ENCODE measurements at regions not wholly inside any gene's neighbourhood (a gene's known extent, or its start where the extent isn't known, plus 50 kb on each side); places are given as distances from the start of the nearest gene placed in this dataset.
"Not testable (repeated sequence)": the region's sequence is repeated elsewhere in the genome, so short reads cannot be mapped to it uniquely, and the experiment has no call there.

DNA sequence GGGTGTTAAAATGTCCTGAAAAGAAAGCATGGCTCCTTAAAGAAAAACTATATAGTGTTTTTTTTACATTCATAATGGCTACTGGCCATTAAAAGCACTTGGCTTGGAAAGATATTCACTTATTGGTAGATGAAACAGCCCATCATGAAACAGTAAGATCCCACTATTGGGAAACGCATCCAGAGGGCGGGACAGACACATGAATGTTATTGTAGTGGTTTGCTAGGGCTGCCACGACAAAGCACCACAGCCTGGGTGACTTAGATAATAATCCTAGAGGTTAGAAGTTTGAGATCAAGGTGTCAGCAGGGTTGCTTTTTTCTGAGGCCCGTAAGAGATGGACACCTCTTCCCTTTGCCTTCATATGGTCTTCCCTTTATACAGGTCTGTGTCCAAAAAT lies 139.4 kb upstream of the ANKH start:
- no peak for DNase-seq

GRCh38 chr5:15009420-15009819 lies 137.8 kb upstream of the ANKH start:
- no peak for DNase-seq

DNA sequence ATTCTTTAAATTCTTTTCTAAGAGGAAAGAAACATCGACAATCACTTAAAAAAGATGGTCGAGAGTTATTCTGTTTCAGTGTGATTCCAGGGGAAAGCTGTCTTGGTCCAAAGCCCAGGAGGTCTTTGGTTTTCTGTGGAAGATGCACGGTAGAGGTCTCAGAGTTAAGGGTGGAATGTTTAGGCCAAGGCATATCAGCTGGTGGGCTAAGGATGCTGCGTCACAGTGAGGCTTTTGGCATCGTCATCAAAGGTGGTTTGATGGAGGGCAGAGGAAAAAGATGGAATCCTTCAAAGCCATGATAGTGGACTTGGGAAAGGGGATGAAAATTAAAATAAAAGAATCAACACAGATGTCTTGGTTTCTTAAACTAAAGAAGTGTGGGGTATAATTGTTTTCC lies 137.3 kb upstream of the ANKH start:
- no peak for DNase-seq

- DNase-seq, result no peak
Measured at GRCh38 chr5:15008476-15008875, 136.9 kb upstream of the ANKH start.

DNA sequence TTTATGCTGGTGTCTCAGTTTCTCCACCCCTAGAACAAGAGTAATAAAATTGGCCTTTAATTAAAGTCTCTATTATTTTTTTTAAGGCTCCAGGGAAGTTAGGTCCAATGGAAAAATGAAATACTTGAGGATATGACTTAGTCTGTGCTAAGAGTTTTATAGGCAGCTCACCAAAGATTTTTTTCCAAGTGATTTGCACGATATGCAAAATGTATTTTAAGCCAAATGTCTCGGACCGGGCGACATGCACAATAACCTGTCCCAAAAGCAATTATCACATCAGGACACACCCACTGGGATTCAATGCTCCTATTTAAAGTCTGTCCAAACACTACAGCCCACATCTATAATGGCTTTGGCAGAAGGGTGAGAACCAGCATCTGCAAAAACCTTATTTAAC lies 136.1 kb upstream of the ANKH start:
- no peak for DNase-seq

- no peak for DNase-seq
Measured at GRCh38 chr5:15004506-15004905, 132.9 kb upstream of the ANKH start.

- DNase-seq, result peak; percentile 62
Measured at GRCh38 chr5:15003511-15003920, 131.9 kb upstream of the ANKH start.

DNA sequence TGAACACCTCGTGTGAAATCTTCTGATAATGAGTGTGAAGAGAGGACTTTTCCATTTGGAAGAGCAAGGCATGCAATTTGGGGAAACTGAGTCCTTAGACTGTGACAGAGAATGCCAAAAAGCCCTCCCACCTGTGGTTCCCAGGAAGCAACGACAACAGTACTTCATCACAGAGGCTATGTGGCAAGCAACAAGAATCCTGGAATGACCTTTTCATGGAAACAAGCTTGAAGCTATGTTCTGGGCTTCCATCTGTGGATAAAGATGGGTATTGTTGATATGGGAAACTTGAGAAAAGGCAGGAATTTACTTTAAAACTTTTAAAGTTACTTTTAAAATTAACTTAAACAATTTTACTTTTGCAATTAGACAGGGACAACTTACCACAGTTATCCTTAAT lies 131.2 kb upstream of the ANKH start:
- DNase-seq, result no peak

DNA sequence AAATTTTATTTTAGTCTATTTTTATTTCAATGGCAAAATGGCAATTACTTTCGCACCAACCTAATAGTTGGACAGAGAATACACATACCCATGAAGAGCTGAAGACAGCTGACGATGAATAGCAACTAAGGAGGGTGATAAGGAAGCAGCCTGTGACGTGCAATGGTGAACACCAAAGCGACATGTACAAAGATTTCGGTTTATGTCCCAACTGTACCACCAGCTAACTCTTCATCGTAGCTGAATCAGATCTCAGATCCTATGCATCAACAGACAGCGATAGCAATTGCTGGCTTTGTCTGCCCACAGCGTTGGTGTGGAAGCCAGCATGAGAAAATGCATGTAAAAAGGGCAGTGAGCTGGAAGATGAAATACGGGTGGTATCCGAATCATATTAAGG lies 130.6 kb upstream of the ANKH start:
- DNase-seq, result no peak

DNA sequence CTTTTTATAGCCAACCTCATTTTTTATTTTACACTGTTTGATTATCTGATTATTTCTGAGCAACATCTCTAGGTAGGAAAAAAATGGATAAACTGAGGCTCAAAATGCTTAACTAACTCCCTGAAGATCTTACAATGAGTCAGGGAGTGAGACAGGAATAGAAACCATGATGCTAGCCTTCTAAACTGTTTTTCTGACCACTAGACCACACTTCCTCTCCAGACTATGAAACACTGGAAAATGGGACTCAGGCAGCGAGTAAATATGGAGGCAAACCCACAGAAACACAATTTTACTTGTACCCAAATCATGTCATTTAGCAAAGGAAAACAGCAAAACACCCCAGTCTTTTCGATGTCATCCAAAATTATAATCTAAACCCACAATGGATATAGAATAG lies 129.9 kb upstream of the ANKH start:
- DNase-seq, result no peak

DNA sequence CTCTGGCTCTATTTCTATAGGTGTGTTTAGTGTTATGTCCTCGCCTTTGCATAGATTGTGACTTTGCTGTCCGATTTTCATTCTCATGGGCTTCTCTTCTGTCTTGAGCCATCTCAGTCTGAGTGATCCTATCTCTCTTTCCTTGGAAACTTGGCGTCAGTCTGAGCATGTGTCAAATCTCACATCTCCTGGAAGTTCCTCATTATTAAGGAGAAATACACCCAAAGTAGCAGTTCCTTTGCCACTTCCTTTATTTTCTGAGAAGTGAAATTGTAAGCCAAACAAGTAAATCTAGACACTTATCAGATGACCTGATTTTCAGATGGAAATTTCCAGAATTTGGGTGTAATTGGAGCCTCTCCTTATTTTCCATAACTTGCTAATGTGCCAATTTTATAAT lies 126.9 kb upstream of the ANKH start:
- no peak for DNase-seq

- DNase-seq, result no peak
Measured at GRCh38 chr5:14996997-14997396, 125.4 kb upstream of the ANKH start.

DNA sequence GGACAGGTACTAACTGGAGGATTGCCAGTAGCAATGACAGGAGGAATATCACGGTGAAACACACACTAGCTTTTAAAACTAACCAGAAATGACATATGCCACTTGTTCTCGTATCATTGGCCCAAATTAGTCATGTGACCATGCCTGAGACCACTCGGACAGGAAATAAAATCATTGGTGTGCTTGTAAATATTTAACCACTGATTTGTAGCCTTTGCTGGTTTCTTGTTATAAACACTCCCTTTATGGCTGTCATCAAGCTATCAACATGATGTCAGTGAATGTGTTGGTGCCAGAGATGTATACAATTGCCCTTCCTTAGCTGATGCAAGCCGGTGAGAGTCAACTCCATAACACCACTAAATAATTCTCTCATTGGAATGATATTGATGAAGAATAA lies 123.7 kb upstream of the ANKH start:
- DNase-seq, result no peak

DNA sequence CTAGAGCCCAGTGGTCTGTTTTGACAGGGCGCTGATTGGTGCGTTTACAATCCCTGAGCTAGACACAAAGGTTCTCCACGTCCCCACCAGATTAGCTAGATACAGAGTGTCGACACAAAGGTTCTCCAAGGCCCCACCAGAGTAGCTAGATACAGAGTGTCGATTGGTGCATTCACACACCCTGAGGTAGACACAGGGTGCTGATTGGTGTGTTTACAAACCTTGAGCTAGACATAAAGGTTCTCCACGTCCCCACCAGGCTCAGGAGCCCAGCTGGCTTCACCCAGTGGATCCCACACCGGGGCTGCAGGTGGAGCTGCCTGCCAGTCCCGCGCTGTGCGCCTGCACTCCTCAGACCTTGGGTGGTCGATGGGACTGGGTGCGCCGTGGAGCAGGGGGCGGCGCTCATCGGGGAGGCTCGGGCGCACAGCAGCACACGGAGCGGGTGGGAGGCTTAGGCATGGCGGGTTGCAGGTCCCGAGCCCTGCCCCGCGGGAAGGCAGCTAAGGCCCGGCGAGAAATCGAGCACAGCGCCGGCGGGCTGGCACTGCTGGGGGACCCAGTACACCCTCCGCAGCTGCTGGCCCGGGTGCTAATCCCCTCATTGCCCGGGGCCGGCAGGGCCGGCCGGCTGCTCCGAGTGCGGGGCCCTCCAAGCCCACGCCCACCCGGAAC lies 122.0 kb upstream of the ANKH start:
- not testable (repeated sequence) for DNase-seq

- peak; percentile 60 for DNase-seq
Measured at GRCh38 chr5:14992751-14993458, 121.3 kb upstream of the ANKH start.

- DNase-seq, result no peak
Measured at GRCh38 chr5:14988223-14988622, 116.6 kb upstream of the ANKH start.

- DNase-seq, result no peak
Measured at GRCh38 chr5:14986413-14986812, 114.8 kb upstream of the ANKH start.

DNA sequence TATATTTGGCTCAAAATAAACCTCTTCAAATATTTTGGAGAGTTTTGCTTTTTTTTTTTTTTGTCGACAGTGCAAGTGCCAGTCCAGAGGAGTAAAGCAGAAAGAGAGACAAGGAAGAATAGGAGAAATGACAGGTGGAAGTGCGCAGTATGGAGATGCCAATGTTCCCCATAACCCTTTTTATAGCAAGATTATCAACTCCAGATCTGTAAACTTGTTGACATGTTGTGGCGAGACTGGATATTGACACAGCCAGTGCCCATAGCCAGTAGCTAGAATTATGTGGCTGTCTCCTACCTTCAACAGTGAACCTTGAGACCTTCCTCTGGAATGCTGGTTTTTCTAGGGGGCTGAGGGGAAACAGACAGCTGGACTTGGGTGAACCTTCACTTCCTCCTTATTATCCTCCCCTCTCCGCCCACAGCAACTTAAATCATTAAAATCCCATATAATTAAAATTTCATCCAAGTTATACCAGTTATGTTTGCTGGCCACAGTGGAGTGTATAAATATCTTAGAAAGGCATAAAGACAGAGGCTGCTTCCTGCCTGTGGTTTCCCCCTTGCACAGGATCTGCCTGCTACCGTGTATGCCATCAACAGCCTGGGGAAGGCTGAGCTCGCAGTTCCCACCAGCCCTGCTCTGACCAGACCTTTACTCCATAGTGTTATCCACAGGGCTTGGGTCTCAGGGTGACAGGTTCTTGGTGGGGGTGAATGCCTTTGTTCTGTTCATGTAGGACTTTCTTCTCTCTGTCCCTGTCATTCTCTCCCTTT lies 112.3 kb upstream of the ANKH start:
- DNase-seq, result no peak

GRCh38 chr5:14980698-14981097 lies 109.1 kb upstream of the ANKH start:
- no peak for DNase-seq

- no peak for DNase-seq
Measured at GRCh38 chr5:14977058-14977685, 105.6 kb upstream of the ANKH start.

GRCh38 chr5:14976486-14976885 lies 104.9 kb upstream of the ANKH start:
- DNase-seq, result no peak

DNA sequence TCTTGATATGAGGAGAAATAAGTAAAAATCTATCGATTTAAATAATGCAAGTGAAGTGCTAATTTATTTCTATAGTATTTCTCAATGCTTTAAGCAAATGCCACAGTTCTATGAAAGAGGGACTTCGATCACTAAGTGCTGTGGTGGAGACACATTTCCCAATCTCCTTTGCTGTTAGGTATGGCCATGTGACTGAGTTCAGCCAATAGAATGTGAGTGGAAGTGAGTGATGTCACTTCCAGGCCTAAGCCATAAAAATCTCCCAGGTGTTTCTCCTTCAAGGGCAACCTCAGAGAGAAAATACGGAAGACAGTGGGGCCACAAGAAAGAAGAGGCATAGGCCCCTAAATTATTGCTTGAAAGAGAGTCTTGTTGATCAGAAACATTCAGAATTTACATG lies 100.3 kb upstream of the ANKH start:
- DNase-seq, result no peak

DNA sequence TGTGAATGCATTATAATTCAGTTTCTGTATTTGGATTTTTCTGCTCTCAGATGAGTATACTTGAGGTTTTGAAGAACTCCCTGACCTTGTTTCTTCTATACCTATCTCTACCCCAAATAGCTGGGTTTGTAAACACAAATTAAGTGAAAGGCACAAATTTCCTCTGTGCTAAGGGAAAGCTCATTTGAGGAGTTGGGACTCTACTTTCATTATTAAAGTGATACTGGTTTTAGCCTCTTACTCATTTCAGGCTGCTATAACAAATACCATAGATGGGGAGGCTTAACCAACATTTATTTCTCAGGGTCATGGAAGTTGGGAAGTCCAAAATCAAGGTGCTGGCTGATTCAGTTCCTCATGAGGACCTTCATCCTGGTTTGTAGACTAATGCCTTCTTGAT lies 97.2 kb upstream of the ANKH start:
- DNase-seq, result no peak

GRCh38 chr5:14967166-14967565 lies 95.6 kb upstream of the ANKH start:
- no peak for DNase-seq
